ENCODE measurements at regions not wholly inside any gene's neighbourhood (a gene's known extent, or its start where the extent isn't known, plus 50 kb on each side); places are given as distances from the start of the nearest gene placed in this dataset.

DNA sequence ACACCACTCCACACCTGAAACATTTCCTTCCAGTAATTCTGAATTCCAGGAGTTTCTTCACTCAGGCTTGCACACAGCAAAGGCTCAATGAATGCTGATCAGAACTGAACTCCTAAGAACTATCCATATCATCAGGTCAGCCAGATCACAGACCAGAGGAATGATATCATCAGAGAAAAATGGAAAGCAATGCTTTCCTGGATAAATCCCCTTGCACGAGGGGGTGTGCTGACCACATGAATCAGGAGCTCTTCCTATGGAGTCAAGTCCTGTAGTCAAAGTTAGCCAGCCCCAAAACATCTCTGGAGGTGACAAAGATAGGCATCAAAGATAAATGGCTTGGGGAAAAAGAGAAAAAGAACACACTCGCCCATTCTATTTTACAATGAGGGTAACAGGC is 83.8 kb upstream of the ACVR2A start:
- H3K9me3 ChIP-seq (ENCODE audit: control insufficient read depth, insufficient read depth, low read depth, low read length) = no peaks in the 10 kb centered on the region
- CTCF ChIA-PET = no interaction called here
- H3K36me3 ChIP-seq (ENCODE audit: control insufficient read depth in 2 of 2, insufficient read depth in 1 of 2, low read length in 2 of 2) = no peaks in the 10 kb centered on the region
- H3K27ac ChIP-seq (ENCODE audit: extremely low read depth, low read depth, low read length) = no peak overlapping the region
- POLR2A ChIA-PET = no interaction called here
- no peak overlapping the region for H3K4me3 ChIP-seq (ENCODE audit: low read depth, low read length)
- TF ChIP-seq ZNF311 (tag by site-specific recombination; IDR thresholded peaks at IDR 0.05; ENCODE audit: borderline replicate concordance) = no peak
- no peak for TF ChIP-seq ZNF544 (tag by site-specific recombination; IDR thresholded peaks at IDR 0.05)
- TF ChIP-seq ZSCAN23 (tag by site-specific recombination; IDR thresholded peaks at IDR 0.05) = no peak
- no peak for TF ChIP-seq SALL2 (tag by site-specific recombination; IDR thresholded peaks at IDR 0.05; ENCODE audit: borderline replicate concordance)
- no peak for TF ChIP-seq ZNF248 (tag by site-specific recombination; IDR thresholded peaks at IDR 0.05)
- TF ChIP-seq, protein P1, sequence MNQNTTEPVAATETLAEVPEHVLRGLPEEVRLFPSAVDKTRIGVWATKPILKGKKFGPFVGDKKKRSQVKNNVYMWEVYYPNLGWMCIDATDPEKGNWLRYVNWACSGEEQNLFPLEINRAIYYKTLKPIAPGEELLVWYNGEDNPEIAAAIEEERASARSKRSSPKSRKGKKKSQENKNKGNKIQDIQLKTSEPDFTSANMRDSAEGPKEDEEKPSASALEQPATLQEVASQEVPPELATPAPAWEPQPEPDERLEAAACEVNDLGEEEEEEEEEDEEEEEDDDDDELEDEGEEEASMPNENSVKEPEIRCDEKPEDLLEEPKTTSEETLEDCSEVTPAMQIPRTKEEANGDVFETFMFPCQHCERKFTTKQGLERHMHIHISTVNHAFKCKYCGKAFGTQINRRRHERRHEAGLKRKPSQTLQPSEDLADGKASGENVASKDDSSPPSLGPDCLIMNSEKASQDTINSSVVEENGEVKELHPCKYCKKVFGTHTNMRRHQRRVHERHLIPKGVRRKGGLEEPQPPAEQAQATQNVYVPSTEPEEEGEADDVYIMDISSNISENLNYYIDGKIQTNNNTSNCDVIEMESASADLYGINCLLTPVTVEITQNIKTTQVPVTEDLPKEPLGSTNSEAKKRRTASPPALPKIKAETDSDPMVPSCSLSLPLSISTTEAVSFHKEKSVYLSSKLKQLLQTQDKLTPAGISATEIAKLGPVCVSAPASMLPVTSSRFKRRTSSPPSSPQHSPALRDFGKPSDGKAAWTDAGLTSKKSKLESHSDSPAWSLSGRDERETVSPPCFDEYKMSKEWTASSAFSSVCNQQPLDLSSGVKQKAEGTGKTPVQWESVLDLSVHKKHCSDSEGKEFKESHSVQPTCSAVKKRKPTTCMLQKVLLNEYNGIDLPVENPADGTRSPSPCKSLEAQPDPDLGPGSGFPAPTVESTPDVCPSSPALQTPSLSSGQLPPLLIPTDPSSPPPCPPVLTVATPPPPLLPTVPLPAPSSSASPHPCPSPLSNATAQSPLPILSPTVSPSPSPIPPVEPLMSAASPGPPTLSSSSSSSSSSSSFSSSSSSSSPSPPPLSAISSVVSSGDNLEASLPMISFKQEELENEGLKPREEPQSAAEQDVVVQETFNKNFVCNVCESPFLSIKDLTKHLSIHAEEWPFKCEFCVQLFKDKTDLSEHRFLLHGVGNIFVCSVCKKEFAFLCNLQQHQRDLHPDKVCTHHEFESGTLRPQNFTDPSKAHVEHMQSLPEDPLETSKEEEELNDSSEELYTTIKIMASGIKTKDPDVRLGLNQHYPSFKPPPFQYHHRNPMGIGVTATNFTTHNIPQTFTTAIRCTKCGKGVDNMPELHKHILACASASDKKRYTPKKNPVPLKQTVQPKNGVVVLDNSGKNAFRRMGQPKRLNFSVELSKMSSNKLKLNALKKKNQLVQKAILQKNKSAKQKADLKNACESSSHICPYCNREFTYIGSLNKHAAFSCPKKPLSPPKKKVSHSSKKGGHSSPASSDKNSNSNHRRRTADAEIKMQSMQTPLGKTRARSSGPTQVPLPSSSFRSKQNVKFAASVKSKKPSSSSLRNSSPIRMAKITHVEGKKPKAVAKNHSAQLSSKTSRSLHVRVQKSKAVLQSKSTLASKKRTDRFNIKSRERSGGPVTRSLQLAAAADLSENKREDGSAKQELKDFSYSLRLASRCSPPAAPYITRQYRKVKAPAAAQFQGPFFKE (tag by site-specific recombination; IDR thresholded peaks at IDR 0.05; ENCODE audit: borderline replicate concordance) = no peak
- no peak for TF ChIP-seq ZSCAN4 (tag by site-specific recombination; IDR thresholded peaks at IDR 0.05)
- no peak for TF ChIP-seq ZNF341 (tag by site-specific recombination; IDR thresholded peaks at IDR 0.05; ENCODE audit: low read depth)
- TF ChIP-seq GLIS2 (tag by site-specific recombination; IDR thresholded peaks at IDR 0.05) = no peak
- TF ChIP-seq ZNF202 (tag by site-specific recombination; IDR thresholded peaks at IDR 0.05; ENCODE audit: borderline replicate concordance) = no peak
- no peak for TF ChIP-seq ZNF112 (tag by site-specific recombination; IDR thresholded peaks at IDR 0.05)
- no peak for TF ChIP-seq ZNF335 (tag by site-specific recombination; conservative IDR thresholded peaks at IDR 0.05)
- no peak for TF ChIP-seq GLIS1 (tag by site-specific recombination; IDR thresholded peaks at IDR 0.05)
- TF ChIP-seq ZNF776 (tag by site-specific recombination; IDR thresholded peaks at IDR 0.05; ENCODE audit: borderline replicate concordance) = no peak
- TF ChIP-seq ZXDB (tag by site-specific recombination; IDR thresholded peaks at IDR 0.05) = no peak
- H3K4me1 ChIP-seq (ENCODE audit: control insufficient read depth, insufficient read depth, low read length) = no peaks in the 10 kb centered on the region

DNA sequence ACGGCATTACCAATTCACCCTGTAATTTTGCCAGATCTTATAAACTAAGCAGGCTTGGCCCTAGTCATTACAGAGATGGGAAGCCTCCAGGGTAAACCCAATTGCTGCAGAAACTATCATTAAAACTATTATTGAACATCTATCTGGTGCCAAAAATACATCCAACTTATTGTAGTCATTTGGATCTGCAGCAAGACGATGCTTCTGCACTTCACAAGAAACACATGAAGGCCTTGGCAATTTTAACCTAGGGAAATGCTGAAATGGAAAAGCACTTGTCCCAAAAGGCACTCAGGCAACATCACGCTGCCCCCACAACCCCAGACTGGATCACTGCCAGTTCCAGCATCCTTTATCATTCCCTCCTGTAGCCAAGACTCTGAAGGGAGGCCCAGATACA is 85.3 kb upstream of the ACVR2A start:
- TF ChIP-seq ZNF335 (tag by site-specific recombination; conservative IDR thresholded peaks at IDR 0.05) (no peak), ZBTB7A (tag by site-specific recombination; IDR thresholded peaks at IDR 0.05; ENCODE audit: low read depth) (no peak), MEIS1 (CRISPR knock-in tag; IDR thresholded peaks at IDR 0.05; ENCODE audit: borderline replicate concordance) (no peak), ZSCAN16 (tag by site-specific recombination; IDR thresholded peaks at IDR 0.05) (no peak), ZNF660 (tag by site-specific recombination; IDR thresholded peaks at IDR 0.05) (no peak), ZFP37 (tag by site-specific recombination; IDR thresholded peaks at IDR 0.05) (no peak), ZNF561 (tag by site-specific recombination; IDR thresholded peaks at IDR 0.05; ENCODE audit: borderline replicate concordance) (no peak), ZNF16 (tag by site-specific recombination; IDR thresholded peaks at IDR 0.05; ENCODE audit: low read depth) (no peak), ZNF324 (tag by site-specific recombination; IDR thresholded peaks at IDR 0.05) (no peak), ZNF24 (tag by site-specific recombination; IDR thresholded peaks at IDR 0.05) (no peak), ZNF292 (tag by site-specific recombination; IDR thresholded peaks at IDR 0.05; ENCODE audit: borderline replicate concordance, low read depth) (no peak), ZNF544 (tag by site-specific recombination; IDR thresholded peaks at IDR 0.05) (no peak), SALL2 (tag by site-specific recombination; IDR thresholded peaks at IDR 0.05; ENCODE audit: borderline replicate concordance) (no peak), HOXA7 (CRISPR knock-in tag; IDR thresholded peaks at IDR 0.05; ENCODE audit: borderline replicate concordance) (no peak)
- Histone ChIP-seq H3K9me3 (ENCODE audit: control insufficient read depth, insufficient read depth, low read depth, low read length) (no peaks in the 10 kb centered on the region), H3K27ac (ENCODE audit: extremely low read depth, low read depth, low read length) (no peak overlapping the region), H3K36me3 (ENCODE audit: control insufficient read depth in 2 of 2, insufficient read depth in 1 of 2, low read length in 2 of 2) (no peaks in the 10 kb centered on the region), H3K4me1 (ENCODE audit: control insufficient read depth, insufficient read depth, low read length) (no peaks in the 10 kb centered on the region), H3K4me3 (ENCODE audit: low read depth, low read length) (no peak overlapping the region)
- CTCF ChIA-PET = no interaction called here
- POLR2A ChIA-PET = no interaction called here

All from HEK293 (cell line).